ENCODE measurements at regions not wholly inside any gene's neighbourhood (a gene's known extent, or its start where the extent isn't known, plus 50 kb on each side); places are given as distances from the start of the nearest gene placed in this dataset.

DNA sequence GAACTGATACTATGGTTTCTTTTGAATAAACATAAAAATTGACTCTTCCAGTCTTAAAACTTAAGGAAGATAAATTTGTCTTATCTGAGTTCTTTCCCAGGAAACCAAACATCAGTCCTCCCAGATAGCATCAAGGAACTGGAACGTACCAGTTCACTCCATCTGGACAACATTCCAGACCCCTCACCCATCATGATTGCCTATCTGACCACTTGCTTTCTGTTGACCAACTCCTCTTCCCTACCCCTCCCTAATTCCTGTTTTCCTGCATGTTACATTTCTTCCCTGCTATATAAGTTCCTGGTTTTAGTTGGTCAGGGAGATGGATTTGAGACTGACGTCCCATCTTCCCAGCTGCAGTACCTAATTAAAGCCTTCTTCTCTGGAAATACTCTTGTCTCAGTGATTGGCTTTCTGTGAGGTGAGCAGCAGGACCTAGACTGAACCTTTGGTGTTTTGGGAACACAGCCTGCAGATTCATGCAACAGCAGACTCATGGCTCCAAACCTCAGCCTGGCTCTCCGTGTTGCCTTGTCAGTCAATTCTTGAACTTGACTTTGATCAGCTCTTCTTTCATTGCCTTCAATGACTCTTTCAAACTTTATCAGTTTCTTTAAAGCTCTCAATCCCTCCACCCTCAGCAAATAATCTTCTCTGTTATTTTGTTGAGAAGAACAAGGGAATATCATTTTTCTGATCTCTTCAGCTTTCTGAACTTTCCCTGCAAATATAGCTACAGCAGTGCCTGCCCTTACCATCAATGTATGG, 123.6 kb downstream of the RPL22L1 start:
- Mint-ChIP-seq H3K9me3 (peaks cover 0 to 3% (median 0%) of the 10 kb centered on the region in 9 donors), H3K27me3 (peaks cover 21 to 53% (median 28%) of the 10 kb centered on the region in 5 donors), H3K4me1 (no peaks in the 10 kb centered on the region), H3K27ac (no peak overlapping the region), H3K36me3 (no peaks in the 10 kb centered on the region), H3K4me3 (no peak overlapping the region)
- ATAC-seq (no peak), DNase-seq (no peak)
- POLR2A ChIA-PET, result no interaction called here

GRCh38 chr3:170745211-170745718, 124.7 kb downstream of the RPL22L1 start:
- no peak overlapping the region for H3K4me3 Mint-ChIP-seq
- peaks cover 13 to 42% (median 22%) of the 10 kb centered on the region in 5 donors for H3K27me3 Mint-ChIP-seq
- no peaks in the 10 kb centered on the region for H3K4me1 Mint-ChIP-seq
- ATAC-seq (no peak), DNase-seq (no peak)
- no peaks in the 10 kb centered on the region for H3K36me3 Mint-ChIP-seq
- no peak overlapping the region for H3K27ac Mint-ChIP-seq
- peaks cover 0 to 3% (median 0%) of the 10 kb centered on the region in 9 donors for H3K9me3 Mint-ChIP-seq
- POLR2A ChIA-PET, result no interaction called here

- Mint-ChIP-seq H3K27me3 (peaks cover 8 to 18% (median 9%) of the 10 kb centered on the region in 5 donors), H3K27ac (no peak overlapping the region), H3K4me1 (no peaks in the 10 kb centered on the region), H3K36me3 (no peaks in the 10 kb centered on the region), H3K4me3 (no peak overlapping the region), H3K9me3 (peaks cover 0 to 3% (median 0%) of the 10 kb centered on the region in 9 donors)
- no peak for ATAC-seq
- no peak for DNase-seq
- POLR2A ChIA-PET, result no interaction called here
These were observed 128.1 kb downstream of the RPL22L1 start for GRCh38 chr3:170741756-170742529.

GRCh38 chr3:170740726-170741591, 129.0 kb downstream of the RPL22L1 start:
- Mint-ChIP-seq H3K27ac (peak overlapping the region in 2 of 10 donors; percentile 6 to 41), H3K4me3 (no peak overlapping the region), H3K36me3 (no peaks in the 10 kb centered on the region), H3K4me1 (no peaks in the 10 kb centered on the region), H3K27me3 (peaks cover 4 to 19% (median 7%) of the 10 kb centered on the region in 5 donors), H3K9me3 (peaks cover 0 to 3% (median 0%) of the 10 kb centered on the region in 9 donors)
- ATAC-seq (no peak), DNase-seq (no peak)
- POLR2A ChIA-PET, result no interaction called here

DNA sequence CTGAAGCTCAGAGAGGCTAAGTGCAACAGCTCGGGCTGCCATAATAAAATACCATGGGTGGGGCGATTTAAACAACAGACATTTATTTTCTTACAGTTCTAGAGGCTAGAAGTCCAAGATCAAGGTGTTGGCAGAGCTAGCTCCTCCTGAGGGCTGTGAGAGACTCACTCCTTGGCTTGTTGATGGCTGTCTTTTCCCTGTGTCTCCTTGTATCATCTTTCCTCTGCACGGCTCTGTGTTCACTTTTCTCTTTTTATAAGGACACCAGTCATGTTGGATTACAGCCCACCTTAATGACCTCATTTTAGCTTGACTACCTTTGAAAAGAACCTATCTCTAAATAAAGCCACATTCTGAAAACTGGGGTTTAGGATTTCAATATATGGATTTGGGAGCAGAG, 129.7 kb downstream of the RPL22L1 start:
- POLR2A ChIA-PET, result no interaction called here
- Mint-ChIP-seq H3K27me3 (peaks cover 4 to 18% (median 9%) of the 10 kb centered on the region in 5 donors), H3K9me3 (peaks cover 0 to 3% (median 0%) of the 10 kb centered on the region in 9 donors)

DNA sequence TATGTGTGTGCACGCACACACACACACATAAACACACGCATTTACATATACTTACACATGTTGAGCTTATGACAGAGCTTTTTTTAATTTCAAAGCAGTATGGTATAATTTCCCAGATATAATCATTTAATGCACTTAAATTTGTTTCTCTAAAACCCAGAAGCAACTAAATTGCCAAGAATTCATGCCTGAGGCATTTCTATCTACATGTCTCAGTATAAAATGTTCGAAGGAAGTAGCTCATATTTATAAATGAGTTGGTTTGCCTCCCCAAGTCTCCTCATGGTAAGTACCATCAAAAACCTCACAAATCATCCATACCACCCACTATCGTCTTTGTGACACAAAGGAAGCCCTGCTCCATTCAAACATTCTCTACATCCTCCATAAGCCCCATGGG, 130.6 kb downstream of the RPL22L1 start:
- H3K4me3 Mint-ChIP-seq, result no peak overlapping the region
- H3K4me1 Mint-ChIP-seq, result no peaks in the 10 kb centered on the region
- no peak overlapping the region for H3K27ac Mint-ChIP-seq
- peaks cover 0 to 3% (median 0%) of the 10 kb centered on the region in 9 donors for H3K9me3 Mint-ChIP-seq
- H3K27me3 Mint-ChIP-seq, result peaks cover 4 to 26% (median 13%) of the 10 kb centered on the region in 5 donors
- no peaks in the 10 kb centered on the region for H3K36me3 Mint-ChIP-seq
- POLR2A ChIA-PET, result no interaction called here
- ATAC-seq, result no peak
- DNase-seq, result no peak

More for the DNA sequence above, 129.7 kb downstream of the RPL22L1 start:
- Mint-ChIP-seq H3K27ac (no peak overlapping the region), H3K4me1 (no peaks in the 10 kb centered on the region), H3K36me3 (no peaks in the 10 kb centered on the region), H3K4me3 (no peak overlapping the region)
- DNase-seq (no peak), ATAC-seq (no peak)

- POLR2A ChIA-PET, result no interaction called here
- ATAC-seq, result no peak
- Mint-ChIP-seq H3K9me3 (peaks cover 0 to 3% (median 0%) of the 10 kb centered on the region in 9 donors), H3K4me1 (no peaks in the 10 kb centered on the region), H3K36me3 (no peaks in the 10 kb centered on the region), H3K4me3 (no peak overlapping the region), H3K27ac (no peak overlapping the region), H3K27me3 (peaks cover 4 to 29% (median 17%) of the 10 kb centered on the region in 5 donors)
- DNase-seq, result no peak
These were observed 131.2 kb downstream of the RPL22L1 start for GRCh38 chr3:170738766-170739165.

GRCh38 chr3:170737498-170738162, 132.4 kb downstream of the RPL22L1 start:
- H3K27ac Mint-ChIP-seq, result no peak overlapping the region
- no peak for ATAC-seq
- H3K4me3 Mint-ChIP-seq, result no peak overlapping the region
- H3K9me3 Mint-ChIP-seq, result peaks cover 0 to 3% (median 0%) of the 10 kb centered on the region in 9 donors
- POLR2A ChIA-PET, result no interaction called here
- no peaks in the 10 kb centered on the region for H3K4me1 Mint-ChIP-seq
- H3K27me3 Mint-ChIP-seq, result peaks cover 4 to 33% (median 20%) of the 10 kb centered on the region in 5 donors
- no peak for DNase-seq
- no peaks in the 10 kb centered on the region for H3K36me3 Mint-ChIP-seq

- H3K27me3 Mint-ChIP-seq, result peaks cover 6 to 33% (median 25%) of the 10 kb centered on the region in 5 donors
- POLR2A ChIA-PET, result no interaction called here
- no peak overlapping the region for H3K4me3 Mint-ChIP-seq
- H3K36me3 Mint-ChIP-seq, result no peaks in the 10 kb centered on the region
- DNase-seq (no peak), ATAC-seq (no peak)
- H3K27ac Mint-ChIP-seq, result no peak overlapping the region
- H3K9me3 Mint-ChIP-seq, result peaks cover 0 to 3% (median 0%) of the 10 kb centered on the region in 9 donors
- no peaks in the 10 kb centered on the region for H3K4me1 Mint-ChIP-seq
These were observed 134.2 kb downstream of the RPL22L1 start for GRCh38 chr3:170735821-170736220.

DNA sequence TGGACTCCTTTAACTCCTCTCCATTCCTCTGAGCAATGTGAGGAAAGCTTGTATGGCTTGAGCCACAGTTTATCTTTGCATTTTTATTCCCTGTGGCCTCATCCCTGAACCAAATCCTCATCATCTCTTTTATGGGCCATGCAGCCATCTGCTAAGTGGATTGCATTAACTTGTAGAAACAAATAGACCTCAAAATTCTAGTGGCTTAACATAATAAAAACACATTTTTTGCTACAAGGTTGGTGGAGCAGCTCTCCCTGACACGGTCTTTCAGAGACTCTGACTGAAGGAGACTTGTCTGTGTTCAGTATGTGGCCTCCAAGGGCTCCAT, 135.3 kb downstream of the RPL22L1 start:
- POLR2A ChIA-PET, result no interaction called here
- no peak for DNase-seq
- ATAC-seq, result no peak
- Mint-ChIP-seq H3K4me3 (no peak overlapping the region), H3K27ac (no peak overlapping the region), H3K9me3 (peaks cover 0 to 3% (median 0%) of the 10 kb centered on the region in 9 donors), H3K36me3 (no peaks in the 10 kb centered on the region), H3K4me1 (no peaks in the 10 kb centered on the region), H3K27me3 (peaks cover 6 to 33% (median 26%) of the 10 kb centered on the region in 5 donors)

- Mint-ChIP-seq H3K4me3 (no peak overlapping the region), H3K9me3 (peaks cover 0 to 3% (median 0%) of the 10 kb centered on the region in 9 donors), H3K36me3 (no peaks in the 10 kb centered on the region), H3K27ac (no peak overlapping the region), H3K4me1 (no peaks in the 10 kb centered on the region), H3K27me3 (peaks cover 5 to 33% (median 26%) of the 10 kb centered on the region in 5 donors)
- DNase-seq, result no peak
- no peak for ATAC-seq
- POLR2A ChIA-PET, result no interaction called here
These were observed 135.8 kb downstream of the RPL22L1 start for GRCh38 chr3:170734043-170734734.

Measured in naive thymus-derived CD8-positive, alpha-beta T cell (primary cell).